Stimulated activated CD4-positive, alpha-beta T cell treated with anti-CD3 and anti-CD28 coated beads, TNF-alpha, amount 100 ng/mL, for 24 hours (primary cell): ENCODE measurements at regions not wholly inside any gene's neighbourhood (a gene's known extent, or its start where the extent isn't known, plus 50 kb on each side); places are given as distances from the start of the nearest gene placed in this dataset.

ENCODE experiments used
- DNase-seq, 3 experiments: peaks; one replicate each; pipeline ENCODE4 v3.0.0-alpha.2; 2020; ENCODE audit warnings: low read depth in 3 of 3

GRCh38 chr11:135075740-135076139 is 663.7 kb upstream of the B3GAT1 start:
- DNase-seq: peak; percentile 20 to 56 (median 25)

- no peak for DNase-seq
Measured at GRCh38 chr11:135074397-135074998, 662.5 kb upstream of the B3GAT1 start.

- DNase-seq: no peak
Measured at GRCh38 chr11:135073870-135074269, 661.8 kb upstream of the B3GAT1 start.

- no peak for DNase-seq
Measured at GRCh38 chr11:135073381-135073780, 661.3 kb upstream of the B3GAT1 start.

- DNase-seq: no peak
Measured at GRCh38 chr11:135069890-135070289, 657.8 kb upstream of the B3GAT1 start.

- DNase-seq: no peak
Measured at GRCh38 chr11:135069063-135069462, 657.0 kb upstream of the B3GAT1 start.

GRCh38 chr11:135062994-135063393 is 651.0 kb upstream of the B3GAT1 start:
- no peak for DNase-seq

- DNase-seq: no peak
Measured at GRCh38 chr11:135061166-135061565, 649.1 kb upstream of the B3GAT1 start.

GRCh38 chr11:135046986-135047385 is 634.9 kb upstream of the B3GAT1 start:
- no peak for DNase-seq

GRCh38 chr11:135046556-135046955 is 634.5 kb upstream of the B3GAT1 start:
- DNase-seq: no peak

- DNase-seq: no peak
Measured at GRCh38 chr11:135043434-135043833, 631.4 kb upstream of the B3GAT1 start.

GRCh38 chr11:135037828-135038227 is 625.8 kb upstream of the B3GAT1 start:
- DNase-seq: no peak

- DNase-seq: no peak
Measured at GRCh38 chr11:135036488-135037297, 624.7 kb upstream of the B3GAT1 start.

- no peak for DNase-seq
Measured at GRCh38 chr11:135035282-135035681, 623.2 kb upstream of the B3GAT1 start.

GRCh38 chr11:135033540-135033939 is 621.5 kb upstream of the B3GAT1 start:
- DNase-seq: no peak

- no peak for DNase-seq
Measured at GRCh38 chr11:135031205-135031989, 619.4 kb upstream of the B3GAT1 start.

GRCh38 chr11:135027461-135027860 is 615.4 kb upstream of the B3GAT1 start:
- no peak for DNase-seq

GRCh38 chr11:135023499-135023898 is 611.5 kb upstream of the B3GAT1 start:
- no peak for DNase-seq

- DNase-seq: no peak
Measured at GRCh38 chr11:135022454-135022853, 610.4 kb upstream of the B3GAT1 start.

- DNase-seq: no peak
Measured at GRCh38 chr11:135019899-135020298, 607.9 kb upstream of the B3GAT1 start.

GRCh38 chr11:135019343-135019871 is 607.4 kb upstream of the B3GAT1 start:
- DNase-seq: no peak

GRCh38 chr11:135017296-135017695 is 605.3 kb upstream of the B3GAT1 start:
- DNase-seq: no peak
